Inferior parietal cortex (tissue), 1 donor: ENCODE measurements at regions not wholly inside any gene's neighbourhood (a gene's known extent, or its start where the extent isn't known, plus 50 kb on each side); places are given as distances from the start of the nearest gene placed in this dataset.

Experiments
- DNase-seq: peaks from one replicate; pipeline ENCODE4 v3.0.0-alpha.2; 2016; ENCODE audit errors: extremely low spot score

- DNase-seq, result no peak
These were observed 96.6 kb upstream of the ADRA2C start for GRCh38 chr4:3669553-3669949.

GRCh38 chr4:3668825-3669552 lies 97.2 kb upstream of the ADRA2C start:
- DNase-seq, result no peak

DNA sequence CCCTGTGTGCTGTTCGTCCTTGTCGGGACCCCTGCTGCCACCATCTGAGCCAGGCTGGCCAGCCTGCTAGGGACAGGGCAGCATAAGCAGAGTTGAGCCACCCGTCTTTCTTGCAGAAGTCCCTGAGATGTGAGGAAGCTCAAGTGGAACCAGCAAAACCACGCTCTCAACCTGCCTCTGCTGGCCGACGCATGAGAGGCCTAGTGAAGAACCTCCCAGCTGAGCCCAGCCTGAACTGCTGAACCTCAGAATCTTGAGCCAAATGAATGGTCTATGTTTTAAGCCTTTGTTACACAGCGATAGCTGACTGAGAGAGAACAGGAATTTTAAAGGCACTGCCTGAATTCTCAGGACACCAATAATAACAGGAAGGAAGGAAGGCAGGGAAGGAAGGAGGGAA lies 98.9 kb upstream of the ADRA2C start:
- DNase-seq, result no peak

DNA sequence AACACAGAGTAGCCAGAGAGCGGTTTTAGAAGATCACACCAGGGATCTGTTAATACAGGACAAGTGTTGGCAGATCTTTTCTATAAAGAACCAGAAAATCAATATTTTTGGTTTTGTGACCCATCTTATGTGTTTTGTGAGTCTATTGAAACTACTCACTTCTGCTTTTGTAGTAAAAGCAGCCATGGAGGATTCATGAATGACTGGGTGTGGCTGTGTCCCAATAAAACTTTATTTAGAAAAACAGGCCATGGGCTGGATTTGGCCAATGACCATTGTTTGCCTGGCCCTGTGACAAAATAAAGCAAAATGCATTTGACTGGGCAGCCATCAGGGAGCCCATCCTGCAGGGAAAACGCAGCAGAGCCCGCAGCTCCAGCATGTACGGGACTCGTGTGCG lies 99.9 kb upstream of the ADRA2C start:
- DNase-seq, result no peak

- no peak for DNase-seq
These were observed 100.8 kb upstream of the ADRA2C start for GRCh38 chr4:3665360-3665891.

DNA sequence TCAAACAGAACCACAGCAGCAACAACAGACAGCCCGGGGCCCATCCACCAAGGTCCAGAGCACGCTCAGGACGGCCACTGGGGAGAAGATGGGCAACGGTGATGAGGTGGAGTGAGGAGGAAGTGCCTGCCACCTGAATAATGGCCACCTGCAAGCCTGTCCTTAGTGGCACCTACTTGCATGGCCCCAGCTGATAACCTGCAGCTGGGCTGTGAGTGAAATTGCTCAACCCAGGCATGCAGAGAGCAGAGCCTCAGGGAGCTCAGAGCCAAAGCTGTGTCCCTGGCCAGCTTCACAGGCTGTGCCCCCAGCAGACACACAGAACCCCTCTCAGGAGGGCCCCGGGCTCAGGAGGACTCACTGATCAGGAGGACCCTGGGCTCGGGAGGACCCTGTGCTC lies 102.4 kb upstream of the ADRA2C start:
- DNase-seq, result no peak

DNA sequence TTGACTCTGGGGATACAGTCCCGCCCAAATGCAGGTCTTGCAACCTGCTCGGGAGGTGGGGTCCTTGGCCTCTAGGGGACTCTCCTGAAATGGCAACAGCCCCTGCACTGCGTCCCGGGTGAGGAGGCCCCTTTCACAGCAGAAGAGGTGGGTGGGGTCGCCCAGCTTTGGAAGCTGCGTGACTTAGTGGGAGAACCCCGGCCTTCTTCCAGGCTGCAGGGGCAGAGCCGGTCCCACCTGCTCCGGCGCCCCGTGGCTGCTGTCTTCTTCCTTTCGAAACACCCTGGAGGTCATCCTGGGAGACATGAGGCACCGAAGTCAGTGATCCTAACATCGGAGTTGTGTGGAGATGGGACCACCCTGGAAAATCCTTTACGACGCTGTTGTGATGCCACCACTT lies 103.7 kb upstream of the ADRA2C start:
- no peak for DNase-seq

GRCh38 chr4:3661989-3662388 lies 104.2 kb upstream of the ADRA2C start:
- DNase-seq, result no peak

DNA sequence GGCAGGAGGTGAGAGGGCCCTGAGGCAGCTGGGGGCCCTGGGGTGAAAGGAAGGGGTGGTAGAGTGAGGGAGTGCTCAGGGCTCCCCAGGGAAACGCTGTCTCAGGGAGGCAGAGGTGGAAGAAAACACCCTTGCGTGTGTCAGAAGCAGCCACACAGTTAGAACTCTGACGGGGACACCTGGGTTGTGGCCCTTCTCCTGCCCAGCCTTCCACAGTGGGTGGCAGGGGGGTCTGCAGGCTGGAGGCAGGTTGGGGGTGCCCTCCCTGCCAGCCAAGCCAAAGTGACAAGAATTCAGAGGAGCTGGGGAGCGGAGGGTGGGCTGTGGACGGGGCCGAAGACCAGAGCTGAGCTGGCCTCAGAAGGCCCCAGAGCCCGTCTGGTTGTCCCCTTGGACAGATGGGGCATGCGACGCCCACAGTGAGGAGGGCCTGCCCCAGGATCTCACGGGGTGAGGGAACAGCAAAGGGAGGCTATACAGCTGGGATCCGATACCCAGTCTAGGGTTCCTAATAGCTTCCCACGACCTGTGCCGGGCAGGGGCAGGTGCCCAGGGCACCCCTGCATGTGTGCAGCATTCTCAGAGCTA lies 105.2 kb upstream of the ADRA2C start:
- DNase-seq, result no peak

- peak; percentile 31 for DNase-seq
These were observed 105.9 kb upstream of the ADRA2C start for GRCh38 chr4:3660086-3660927.

GRCh38 chr4:3659131-3659530 lies 107.1 kb upstream of the ADRA2C start:
- no peak for DNase-seq

DNA sequence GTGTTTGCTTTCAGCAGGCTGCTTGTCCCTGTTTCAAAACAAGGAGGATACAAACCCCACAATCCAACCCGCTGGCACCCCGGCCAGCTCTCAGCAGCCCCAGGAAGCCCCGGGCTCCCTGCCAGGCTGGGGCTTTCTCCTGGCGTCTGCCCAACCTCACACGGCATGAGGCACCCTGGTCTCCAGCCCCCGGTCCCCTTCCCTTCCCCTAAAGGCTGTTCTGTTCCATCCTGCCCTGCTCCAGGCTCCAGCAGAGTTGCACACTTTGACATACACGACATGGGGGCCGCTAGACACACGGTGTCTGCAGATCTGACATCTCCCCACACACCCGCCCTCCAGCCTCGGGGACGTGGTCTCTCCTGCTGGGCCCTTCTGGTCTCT lies 107.7 kb upstream of the ADRA2C start:
- DNase-seq, result no peak

DNA sequence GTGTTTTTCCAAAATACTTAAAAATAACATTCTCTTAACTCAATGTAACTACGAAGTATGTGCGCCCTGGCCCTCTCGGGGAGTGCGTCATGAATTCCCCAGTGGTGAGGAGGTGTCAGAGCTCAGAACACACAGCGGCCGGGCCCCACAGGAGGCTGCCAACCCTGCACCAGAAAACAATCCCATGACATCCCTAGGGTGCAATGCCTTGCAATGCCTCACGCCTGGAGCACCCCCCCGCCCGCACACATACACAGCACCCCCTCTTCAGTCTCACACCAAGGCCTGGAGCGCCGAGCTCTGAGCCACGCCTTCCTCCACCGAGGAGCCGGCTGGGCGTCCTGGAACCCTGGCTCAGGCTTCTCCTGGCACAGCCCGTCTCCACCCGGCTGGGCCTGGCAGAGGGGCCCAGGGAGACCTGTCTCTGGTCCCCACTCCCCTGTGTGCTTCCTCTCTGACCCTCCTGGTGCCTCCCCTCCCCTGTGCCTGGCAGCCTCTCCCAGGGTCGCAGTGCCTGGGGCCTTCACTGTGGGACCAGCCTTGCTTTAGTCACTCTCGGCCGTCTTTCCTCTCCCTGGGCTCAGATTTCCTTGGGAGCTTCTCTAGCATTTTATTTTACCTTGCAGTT lies 108.2 kb upstream of the ADRA2C start:
- DNase-seq, result no peak

DNA sequence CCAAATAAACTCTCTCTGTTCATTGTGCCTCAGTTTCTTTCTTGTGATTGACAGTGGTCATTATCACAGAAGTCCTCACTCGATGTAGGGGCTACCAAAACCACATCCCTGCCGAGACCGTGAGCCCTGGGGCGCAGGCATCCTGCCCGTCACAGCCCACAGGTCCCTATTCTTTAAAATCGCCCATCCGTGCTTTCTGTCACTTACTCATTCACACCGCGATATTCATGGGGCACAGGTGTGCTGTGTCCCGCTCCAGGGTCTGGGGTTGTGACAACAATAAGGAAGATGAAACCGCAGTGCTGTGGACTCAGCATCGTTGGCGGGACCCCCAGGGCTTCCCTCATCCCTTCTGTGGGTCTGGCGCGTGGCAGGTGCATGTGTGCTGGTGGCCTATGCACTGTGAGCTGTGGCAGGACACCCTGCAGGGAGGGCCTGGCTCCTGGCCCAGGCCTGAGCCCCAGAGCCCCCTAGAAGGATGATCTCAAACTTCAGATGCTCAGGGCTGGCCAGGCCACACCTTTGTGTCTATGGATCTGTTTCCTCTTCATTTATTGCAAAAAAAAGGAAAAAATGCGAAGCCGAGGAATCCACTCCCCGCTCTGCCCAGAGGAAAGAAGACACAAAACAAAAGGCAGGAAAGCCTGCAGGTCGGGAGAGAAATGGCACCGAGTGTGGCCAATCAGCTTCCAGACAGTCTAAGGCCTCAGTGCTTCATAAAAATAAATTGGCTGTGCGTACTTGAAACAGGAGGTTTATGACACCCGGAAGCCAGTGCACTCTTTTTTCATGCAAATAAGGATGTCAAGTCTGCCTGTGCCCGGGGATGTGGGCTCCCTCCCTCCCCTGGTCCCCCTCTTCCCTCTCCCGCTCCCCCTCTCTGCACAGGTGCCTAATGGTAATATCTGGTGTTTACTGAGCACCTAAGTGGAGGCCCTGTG lies 109.5 kb upstream of the ADRA2C start:
- DNase-seq, result no peak

GRCh38 chr4:3655963-3656362 lies 110.2 kb upstream of the ADRA2C start:
- no peak for DNase-seq

GRCh38 chr4:3655485-3655884 lies 110.7 kb upstream of the ADRA2C start:
- DNase-seq, result no peak

GRCh38 chr4:3654036-3654807 lies 112.0 kb upstream of the ADRA2C start:
- no peak for DNase-seq

- DNase-seq, result no peak
These were observed 113.6 kb upstream of the ADRA2C start for GRCh38 chr4:3652586-3652985.

- DNase-seq, result no peak
These were observed 114.8 kb upstream of the ADRA2C start for GRCh38 chr4:3651267-3651845.

- DNase-seq, result no peak
These were observed 116.7 kb upstream of the ADRA2C start for GRCh38 chr4:3649491-3649890.
